ENCODE measurements at regions not wholly inside any gene's neighbourhood (a gene's known extent, or its start where the extent isn't known, plus 50 kb on each side); places are given as distances from the start of the nearest gene placed in this dataset.
"Not testable (repeated sequence)": the region's sequence is repeated elsewhere in the genome, so short reads cannot be mapped to it uniquely, and the experiment has no call there.

DNA sequence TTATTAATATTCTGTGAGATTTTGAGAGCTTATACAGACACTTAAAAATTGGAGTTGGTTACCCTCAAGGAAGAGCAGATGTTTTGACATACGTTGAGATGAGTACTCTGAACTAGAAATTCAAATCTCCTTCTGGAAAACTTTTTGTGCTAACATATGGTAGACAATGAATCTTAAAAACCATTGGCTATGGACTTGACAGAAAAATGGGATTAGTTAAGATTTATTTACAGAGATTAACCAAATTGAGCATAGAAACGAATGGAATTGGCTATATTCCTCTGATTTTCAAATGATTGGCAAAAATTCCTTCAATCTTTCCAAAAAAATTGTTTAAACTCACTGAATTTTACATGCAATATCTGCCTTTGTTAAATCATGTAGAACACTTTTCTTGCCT, 1392.9 kb downstream of the BRINP3 start:
- no peak for DNase-seq (ENCODE audit: low read depth)

DNA sequence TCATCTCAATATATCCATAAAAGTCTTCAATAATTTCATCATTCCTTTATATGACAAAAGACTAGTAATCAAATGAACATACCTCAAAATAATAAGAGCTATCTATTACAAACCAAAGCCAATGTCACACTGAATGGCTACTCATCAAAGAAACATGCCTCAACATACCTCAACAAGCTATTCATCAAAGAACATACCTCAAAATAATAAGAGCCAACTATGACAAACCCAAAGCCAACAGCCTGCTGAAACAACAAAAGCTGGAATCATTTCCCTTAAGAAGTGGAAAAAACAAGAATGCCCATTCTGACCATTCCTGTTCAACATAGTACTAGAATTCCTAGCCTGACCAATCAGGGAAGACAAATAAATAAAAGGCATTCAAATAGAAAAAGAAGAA, 1373.7 kb downstream of the BRINP3 start:
- peak; percentile 39 for DNase-seq (ENCODE audit: low read depth)

DNA sequence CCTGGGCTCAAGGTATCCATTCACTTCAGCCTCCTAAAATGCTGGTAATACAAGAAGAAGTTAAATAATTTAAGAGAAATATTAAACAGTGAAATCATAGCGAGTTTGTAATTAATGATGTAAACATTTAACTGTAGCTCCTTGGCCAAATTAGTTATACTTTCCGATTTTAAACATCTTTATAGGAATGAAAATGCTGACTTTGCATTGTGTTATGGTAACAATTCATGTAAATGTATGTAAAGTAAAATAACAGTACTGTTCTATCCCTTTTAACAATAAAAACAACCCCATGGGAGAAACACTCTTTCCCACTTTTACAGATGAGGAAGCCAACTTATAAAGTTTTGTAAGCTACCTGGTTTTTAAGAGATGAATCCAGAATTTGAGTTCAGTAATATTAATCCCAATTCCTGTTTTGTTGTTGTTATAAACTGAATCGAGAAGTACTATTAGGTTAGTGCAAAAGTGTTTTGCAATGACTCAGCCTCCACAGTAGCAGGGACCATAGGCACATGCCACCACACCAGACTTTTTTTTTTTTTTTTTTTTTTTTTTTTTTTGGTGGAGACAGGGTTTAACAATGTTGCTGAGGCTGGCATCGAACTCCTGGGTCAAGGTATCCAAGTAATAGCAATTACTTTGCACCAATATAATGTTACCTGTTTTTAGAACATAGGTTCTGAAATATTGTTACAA, 1360.4 kb downstream of the BRINP3 start:
- peak; percentile 10 for DNase-seq (ENCODE audit: low read depth)

DNA sequence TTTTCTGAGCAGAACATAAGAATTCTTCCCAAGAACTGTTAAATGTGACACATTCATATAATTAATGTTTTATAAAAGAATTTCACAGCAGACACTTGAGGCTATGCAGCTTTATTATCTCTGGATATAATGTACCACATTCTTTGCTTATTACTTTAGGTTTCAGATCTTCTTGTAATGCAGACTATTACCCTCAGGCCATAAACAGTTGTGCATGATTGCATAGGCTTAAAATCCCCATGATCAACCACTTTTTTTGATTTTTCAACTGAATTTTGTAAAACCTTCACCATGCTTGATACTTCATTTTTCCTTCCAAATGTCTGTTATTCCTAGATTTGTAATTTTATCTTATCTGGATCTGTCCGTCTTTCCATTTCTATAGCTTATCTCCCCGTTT, 1355.7 kb downstream of the BRINP3 start:
- no peak for DNase-seq (ENCODE audit: low read depth)

DNA sequence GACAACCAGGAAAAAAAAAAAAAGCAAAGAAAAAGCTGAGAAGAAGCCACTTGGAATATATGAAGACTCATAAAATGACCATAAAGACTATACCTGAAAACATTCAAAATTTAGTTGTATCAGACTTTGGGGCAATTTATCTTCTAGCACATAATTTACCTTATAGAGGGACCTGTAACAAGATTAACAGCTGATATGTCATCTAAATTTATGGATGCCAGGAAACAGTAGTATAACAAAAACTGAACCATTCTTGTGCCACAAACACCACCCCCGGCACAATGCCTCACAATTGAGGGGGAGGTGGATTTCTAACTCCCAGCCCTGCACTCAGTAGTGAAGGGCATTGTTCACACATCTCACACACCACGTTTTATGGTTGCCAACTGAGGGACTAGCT, 1352.0 kb downstream of the BRINP3 start:
- DNase-seq (ENCODE audit: low read depth), result no peak

DNA sequence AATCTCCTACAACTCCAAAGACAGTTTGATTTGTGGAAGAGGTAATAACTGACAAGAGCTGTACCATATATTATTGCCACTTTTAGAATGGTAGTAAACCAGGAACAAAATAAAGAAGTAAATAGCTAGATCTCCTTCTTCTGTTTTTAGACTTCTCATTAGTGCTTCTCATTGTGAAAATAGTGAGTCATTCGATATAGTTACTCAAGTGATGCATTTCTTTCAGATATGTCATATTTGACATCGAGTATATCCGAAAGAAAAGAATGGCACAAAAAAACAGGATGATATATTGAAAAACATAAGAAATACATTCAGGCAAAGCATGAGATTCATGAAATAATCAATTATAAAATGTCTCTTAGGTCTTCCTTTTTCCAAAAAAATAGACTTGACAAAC, 1346.1 kb downstream of the BRINP3 start:
- peak; percentile 22 for DNase-seq (ENCODE audit: low read depth)

DNA sequence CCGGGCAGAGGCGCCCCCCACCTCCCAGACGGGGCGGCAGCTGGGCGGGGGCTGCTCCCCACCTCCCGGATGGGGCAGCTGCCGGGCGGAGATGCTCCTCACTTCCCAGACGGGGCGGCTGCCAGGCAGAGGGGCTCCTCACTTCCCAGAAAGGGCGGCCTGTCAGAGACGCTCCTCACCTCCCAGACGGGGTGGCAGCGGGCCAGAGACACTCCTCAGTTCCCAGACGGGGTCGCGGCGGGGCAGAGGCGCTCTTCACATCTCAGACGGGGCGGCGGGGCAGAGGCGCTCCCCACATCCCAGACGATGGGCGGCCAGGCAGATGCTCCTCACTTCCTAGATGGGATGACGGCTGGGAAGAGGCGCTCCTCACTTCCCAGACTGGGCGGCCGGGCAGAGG, 1337.9 kb downstream of the BRINP3 start:
- DNase-seq (ENCODE audit: low read depth), result not testable (repeated sequence)

DNA sequence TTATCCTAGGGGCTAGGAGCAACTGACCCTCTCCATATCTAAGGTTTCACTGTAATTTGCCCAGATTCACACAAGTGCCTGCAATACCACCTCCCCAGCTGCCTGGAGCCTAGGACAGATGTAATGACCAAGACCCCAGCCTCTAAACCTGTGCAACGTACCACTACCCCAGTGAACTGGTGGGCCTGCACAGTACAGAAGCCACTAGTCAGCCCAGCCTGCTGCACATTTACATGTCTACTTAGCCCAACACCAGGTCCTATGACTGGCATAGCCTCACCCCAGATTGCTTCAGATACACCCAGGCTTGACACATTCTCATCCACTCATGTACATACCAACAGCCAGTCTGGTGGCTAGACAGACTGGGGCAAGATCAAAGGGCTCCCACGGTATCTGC, 1336.6 kb downstream of the BRINP3 start:
- DNase-seq (ENCODE audit: low read depth), result no peak

DNA sequence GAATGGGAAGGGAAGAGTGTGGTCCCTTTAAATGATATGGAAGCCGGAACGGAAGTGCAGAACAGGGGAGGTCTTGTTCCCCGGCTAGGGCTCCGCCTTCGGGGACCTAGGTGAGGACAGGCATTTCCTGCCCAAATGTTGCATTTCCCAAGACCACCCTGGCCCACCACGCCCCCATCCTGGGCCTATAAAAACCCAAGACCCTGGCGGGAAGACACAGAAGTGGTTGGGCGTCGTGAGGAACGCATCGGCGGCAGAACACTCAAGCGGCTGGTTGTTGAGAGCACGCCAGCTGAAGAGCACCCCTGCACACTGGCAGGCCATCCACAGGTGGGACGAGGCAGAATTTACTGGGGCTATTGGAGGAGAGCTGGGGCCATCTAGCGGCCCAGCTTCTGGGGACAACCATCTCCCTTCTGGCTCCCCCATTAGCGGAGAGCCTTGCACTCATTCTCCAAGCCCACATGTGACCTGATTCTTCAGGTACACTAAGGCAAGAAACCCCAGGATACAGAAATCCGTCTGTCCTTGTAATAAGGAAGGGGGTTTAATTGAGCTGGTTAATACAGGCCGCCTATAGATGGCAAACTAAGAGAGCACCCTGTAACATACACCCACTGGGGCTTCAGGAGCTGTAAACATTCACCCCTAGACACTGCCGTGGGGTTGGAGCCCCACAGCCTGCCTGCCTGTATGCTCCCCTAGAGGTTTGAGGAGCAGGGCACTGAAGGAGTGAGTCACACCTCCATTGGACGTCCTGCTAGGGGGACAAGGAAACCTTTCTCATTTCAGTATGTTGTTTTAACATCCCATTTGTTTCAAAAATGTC, 1327.9 kb downstream of the BRINP3 start:
- DNase-seq (ENCODE audit: low read depth), result no peak

DNA sequence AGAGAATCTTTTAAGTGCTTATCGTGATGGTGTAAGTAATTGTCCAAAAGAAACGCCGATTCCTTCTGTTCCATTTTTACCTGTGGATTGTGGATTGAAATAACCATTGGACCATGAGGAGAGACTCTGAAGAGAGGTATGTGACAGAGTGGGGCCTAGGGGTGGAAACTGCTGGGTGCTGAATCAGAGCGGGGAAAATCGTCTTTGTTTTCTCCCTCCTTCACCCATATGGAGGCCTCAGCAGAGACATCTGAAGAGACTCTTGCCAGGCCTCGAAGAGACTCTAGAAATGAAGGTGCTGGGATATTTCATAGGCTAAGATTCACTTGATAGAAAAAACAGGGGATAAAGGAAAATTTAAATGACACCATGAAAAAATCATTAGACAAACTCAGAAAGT, 1327.0 kb downstream of the BRINP3 start:
- DNase-seq (ENCODE audit: low read depth), result no peak

DNA sequence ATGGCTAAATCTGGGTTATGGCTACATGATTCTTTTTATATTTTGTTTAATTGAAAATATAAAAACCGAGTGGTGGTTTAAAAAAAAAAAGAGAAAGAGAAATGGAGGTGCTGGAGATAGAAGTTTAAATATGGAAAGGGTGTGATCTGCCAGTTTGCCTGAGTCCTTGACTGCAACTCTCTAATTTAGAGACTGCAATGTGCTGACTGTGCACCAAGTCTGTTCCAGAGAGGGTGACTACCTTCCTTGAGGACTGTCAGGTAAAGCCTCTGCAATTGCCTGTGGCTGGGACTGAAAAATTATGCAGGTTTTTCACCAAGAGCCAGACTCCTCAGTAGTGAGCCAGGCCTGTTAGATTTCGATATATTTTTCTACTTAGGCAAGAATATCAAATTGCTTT, 1326.3 kb downstream of the BRINP3 start:
- no peak for DNase-seq (ENCODE audit: low read depth)

DNA sequence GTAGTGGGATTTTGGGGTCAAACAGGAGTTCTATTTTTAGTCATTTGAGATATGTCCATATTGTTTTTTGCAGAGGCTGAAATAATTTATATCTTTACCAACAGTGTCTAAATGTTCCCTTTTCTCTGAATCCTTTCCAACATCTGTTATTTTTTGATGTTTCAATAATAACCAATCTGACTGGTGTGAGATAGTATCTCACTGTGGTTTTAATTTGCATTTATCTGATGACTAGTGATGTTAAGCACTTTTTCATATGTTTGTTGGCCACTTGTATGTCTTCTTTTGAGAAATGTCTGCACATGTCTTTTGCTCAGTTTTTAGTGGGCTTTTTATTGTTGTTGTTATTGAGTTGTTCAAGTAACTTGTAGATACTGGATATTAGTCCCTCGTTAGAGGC, 1325.0 kb downstream of the BRINP3 start:
- no peak for DNase-seq (ENCODE audit: low read depth)

DNA sequence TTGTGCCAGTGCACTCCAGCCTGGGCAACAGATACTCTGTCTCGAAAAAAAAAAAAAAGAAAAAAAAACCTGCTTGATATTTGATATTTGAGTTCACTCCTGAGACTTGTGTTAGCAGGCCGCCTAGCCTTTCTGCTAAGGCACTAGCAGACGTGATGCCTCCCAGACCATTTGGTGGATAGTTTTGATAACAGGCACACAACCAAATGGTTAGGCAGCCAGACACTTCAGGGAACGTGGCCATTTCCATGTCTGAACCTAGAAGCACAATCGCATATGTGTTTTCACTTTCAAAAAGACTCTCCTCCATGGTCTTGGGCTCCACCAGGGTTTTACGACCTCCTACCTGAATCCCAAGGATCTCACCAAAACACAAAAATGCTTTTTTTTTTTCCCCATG, 1319.5 kb downstream of the BRINP3 start:
- DNase-seq (ENCODE audit: low read depth), result no peak

DNA sequence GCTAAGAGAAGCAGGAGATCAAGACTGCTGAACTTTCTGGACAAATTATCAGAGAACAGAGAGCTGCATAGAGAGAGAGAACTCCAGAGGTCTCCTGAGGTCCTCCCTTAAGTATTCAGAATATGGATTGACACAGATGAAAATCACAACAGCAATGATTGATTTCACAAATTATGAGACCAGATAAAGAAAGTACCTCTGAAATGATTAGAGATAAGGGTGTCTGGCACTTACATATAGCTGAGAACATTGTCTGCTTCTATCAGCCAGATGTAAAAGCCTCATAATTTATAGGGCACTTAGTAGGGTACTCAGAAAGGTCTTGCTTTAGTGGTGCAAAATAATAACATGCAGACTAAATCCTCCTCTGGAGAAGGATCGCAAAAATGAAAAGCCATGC, 1301.8 kb downstream of the BRINP3 start:
- no peak for DNase-seq (ENCODE audit: low read depth)

DNA sequence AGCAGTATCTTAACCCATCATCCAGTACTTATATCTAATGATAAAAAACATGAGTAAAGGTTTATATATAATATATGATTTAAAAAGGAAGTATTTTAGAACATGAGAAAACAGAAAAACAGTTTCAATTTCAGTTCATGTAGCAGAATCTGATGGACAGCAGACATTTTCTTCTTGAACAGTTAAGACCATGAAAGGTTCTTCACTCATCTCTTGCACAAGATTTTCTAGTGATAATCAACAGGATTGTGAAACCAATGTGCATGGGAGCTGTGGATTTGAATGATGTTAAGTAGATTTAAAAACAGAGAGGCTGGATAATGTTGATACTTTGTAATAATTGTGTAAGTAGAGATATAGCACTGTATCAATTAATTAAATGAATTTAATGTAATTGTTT, 1297.6 kb downstream of the BRINP3 start:
- DNase-seq (ENCODE audit: low read depth), result peak; percentile 1

DNA sequence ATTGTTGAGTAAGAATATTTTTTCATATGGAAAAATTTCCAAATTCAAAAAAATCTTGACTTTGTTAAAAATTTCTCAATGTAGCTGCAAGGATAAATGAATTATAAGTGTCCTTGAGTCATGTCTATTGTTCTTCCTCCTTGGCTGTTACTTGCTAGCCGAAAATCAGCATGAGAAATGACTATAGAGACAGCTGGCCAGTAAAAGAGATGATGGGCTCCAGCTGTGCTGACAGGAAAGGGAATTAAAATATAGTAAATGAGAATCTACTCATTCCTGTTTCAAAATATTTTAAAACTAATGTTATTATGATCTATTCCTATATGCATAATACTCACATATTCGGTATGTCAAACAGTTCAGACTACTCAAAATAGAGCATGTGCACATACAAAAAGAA, 1292.6 kb downstream of the BRINP3 start:
- no peak for DNase-seq (ENCODE audit: low read depth)

DNA sequence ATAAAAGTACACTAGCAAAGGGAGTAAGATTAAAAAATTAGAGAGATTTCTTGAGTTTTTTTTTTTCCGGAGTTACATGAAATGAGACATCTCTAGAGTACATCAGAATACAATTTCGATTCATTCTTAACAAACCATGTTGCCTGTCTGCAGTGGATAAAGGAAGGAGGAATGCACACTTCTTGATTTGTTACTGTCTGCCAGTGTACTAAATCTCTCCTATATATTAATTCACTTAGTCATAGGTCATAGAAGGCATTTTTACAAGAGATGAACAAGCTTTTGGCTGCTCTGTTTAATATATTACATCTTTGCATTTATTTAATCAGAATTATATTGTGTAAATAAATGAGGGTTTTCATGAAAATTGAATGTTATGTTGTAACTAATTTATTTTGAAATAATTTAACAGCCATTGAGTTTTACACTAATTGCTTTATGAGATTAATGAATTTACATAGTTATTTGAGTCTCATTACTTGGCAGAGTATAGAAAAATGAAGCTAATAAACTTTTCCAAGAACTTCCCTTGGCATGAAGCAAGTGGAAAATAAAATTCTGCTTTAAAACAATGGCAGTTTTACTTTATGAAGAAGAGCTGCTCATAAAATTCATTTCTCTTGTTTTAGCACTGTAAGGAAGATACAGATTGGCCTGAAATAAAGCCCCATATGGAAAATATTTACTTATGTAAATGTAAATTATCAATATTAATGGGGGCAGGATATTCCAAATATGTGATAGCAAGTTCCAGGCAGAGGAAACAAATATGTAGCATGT, 1284.7 kb downstream of the BRINP3 start:
- no peak for DNase-seq (ENCODE audit: low read depth)

DNA sequence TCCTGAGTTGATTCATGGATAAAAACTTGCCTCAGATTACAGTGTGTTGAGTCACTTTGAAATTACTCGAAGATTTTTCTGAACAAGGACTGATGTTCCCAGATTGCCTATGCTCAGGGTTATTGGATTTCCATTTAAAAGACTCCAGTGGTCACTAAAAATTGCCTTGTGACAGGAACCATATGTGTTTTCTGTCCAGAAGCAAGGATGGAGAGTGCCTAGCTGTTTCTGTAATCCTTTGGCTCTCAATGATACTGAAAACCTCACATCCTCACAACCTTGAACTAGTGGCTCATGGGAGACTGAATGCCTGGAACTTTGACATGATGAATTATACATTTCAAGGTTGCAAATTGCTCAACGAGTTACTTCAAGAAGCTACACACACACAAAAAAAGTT, 1271.8 kb downstream of the BRINP3 start:
- peak; percentile 4 for DNase-seq (ENCODE audit: low read depth)

DNA sequence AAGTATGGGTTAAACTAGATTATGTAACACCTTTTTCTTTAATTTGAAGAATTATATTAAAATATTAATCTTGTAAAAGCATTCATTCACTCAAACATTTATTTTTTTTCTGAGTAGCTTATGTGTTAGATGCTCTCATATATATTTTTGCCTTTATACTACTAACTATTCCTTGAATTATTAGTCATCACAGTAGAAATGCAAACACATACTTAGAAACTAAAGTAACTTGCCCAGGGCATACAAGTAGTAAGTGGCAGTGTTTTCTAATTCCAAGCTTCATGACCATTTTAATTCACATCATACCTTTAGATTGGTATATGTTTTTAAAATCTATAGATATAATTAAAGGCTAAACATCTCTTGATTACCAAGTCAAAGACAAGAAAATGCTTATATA, 1271.0 kb downstream of the BRINP3 start:
- peak; percentile 2 for DNase-seq (ENCODE audit: low read depth)

DNA sequence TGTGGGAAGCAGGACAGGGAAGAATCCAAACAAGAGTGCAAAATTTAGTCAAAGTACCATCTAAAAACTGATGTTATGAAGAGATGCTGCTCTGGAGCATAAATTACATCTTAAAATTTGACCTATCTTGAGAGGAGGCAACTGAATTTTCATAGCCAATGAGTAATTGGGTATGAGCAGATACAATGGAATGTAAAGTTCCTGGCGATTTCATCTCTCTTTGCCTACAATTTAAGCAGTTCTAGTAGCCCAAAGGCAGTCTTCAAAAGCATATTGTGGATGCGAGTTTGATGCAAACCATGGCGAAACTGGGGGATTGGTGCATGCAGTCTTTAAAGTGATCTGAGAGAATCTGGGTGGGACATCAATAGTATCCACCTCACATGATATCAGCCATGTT, 1265.9 kb downstream of the BRINP3 start:
- peak; percentile 25 for DNase-seq (ENCODE audit: low read depth)

DNA sequence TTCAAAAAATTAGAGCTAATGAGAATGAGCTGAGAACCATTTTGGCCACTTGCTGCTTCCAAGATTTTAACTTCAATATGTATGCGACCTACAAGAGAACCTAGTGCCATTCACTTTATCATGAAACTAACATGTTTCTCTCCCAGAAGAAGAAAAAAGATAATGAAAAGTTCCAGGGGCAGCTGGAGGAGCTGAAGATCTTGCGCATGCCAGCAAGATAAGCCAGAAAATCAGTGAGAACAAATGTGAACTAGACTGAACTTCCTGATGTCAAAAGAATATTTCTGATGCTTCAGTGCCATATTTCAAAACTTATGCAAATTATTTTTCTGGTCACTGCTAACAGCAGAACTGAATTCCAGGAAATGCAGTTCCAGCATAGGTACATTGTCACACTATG, 1265.1 kb downstream of the BRINP3 start:
- no peak for DNase-seq (ENCODE audit: low read depth)

DNA sequence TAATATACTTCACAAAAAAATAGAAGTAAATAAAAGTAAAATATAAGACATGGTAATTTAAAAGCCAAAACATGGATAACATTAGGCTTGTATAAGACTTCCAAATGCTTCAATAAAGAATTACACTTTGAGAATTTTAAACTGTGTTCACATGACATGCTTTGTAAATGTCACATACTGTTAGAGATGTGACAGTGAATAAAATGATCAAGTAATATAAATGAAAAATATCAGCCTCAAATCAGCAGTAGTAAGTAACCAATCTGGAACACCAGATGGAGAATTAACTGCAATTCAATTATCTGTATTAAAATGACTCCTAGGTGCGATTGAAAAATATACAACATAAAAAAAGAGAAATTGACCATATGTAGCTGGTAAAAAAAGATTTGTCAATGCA, 1260.8 kb downstream of the BRINP3 start:
- no peak for DNase-seq (ENCODE audit: low read depth)

DNA sequence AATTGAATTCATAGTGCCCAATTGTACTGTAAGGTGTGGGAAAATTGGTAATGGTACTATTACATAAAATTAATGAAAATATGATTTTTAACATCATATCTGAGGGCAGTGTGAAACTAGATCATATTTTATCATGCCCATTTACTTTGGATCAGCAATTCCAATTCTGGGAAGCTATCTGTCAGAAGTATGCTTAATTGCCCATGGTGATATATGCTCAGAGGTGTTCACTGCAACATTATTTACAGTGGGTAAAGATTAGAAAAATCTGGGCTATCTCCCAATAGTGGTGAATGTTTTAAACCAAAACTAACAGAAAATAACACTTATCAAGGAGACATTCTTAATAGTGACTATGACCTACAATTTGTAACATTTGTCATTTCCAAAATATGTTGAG, 1260.0 kb downstream of the BRINP3 start:
- no peak for DNase-seq (ENCODE audit: low read depth)

Data from iris pigment epithelial cell (primary cell).